GM12878 (cell line): ENCODE measurements at regions not wholly inside any gene's neighbourhood (a gene's known extent, or its start where the extent isn't known, plus 50 kb on each side); places are given as distances from the start of the nearest gene placed in this dataset.

ENCODE experiments used
- ATAC-seq: fragments of 200-7000 bp; cut with Tn5 transposase; 3 replicates; pipeline ENCODE4 v1.9.1; 2020; ENCODE audit warnings: mild to moderate bottlenecking, moderate library complexity
- BruUV-seq: library from RNA; stranded (reverse); fragments of 400-500 nt; replicated peaks from 2 replicates; lab custom pipeline; 2021; lab: Mats Ljungman, UMichigan
- CTCF ChIA-PET: fragments of 300-600 bp; sonication (Branson Sonifier 250); formaldehyde crosslinking; extraction: SDS; loops from one replicate; lab custom pipeline; 2021; ENCODE audit warnings: inconsistent platforms; lab: Yijun Ruan, JAX
- POLR2A ChIA-PET: fragments of 350-600 bp; formaldehyde crosslinking; extraction: SDS; loops from one replicate; lab custom pipeline; 2021; ENCODE audit warnings: inconsistent platforms; lab: Charles Lee
- RAD21 ChIA-PET: fragments of 300-600 bp; sonication (Branson Sonifier 250); formaldehyde crosslinking; loops from one replicate; lab custom pipeline; 2023; ENCODE audit warnings: antibody characterized with exemption; ENCODE audit not compliant: unreplicated experiment; lab: Charles Lee
- SMC1A ChIA-PET: fragments of 300-600 bp; sonication (Branson Sonifier 250); formaldehyde crosslinking; loops from one replicate; lab custom pipeline; 2023; ENCODE audit not compliant: unreplicated experiment, uncharacterized antibody; lab: Charles Lee
- DNase-seq: peaks from one replicate; pipeline ENCODE4 v3.0.0-alpha.2; 2011; ENCODE audit warnings: low read depth, low spot score
- FAIRE-seq: peaks from 3 replicates; lab custom pipeline; 2011; peaks lifted over from hg19 to GRCh38; lab: Jason Lieb, UNC
- H2AFZ ChIP-seq: 2 replicates; pipeline ENCODE4 v1.6.0; 2011; ENCODE audit warnings: low read depth, low read length, control low read depth; ENCODE audit not compliant: control insufficient read depth
- H3K27ac ChIP-seq: 2 replicates; pipeline ENCODE4 v1.5.1; 2011; ENCODE audit warnings: control low read depth; ENCODE audit not compliant: control insufficient read depth, insufficient read depth
- H3K27me3 ChIP-seq, 2 experiments: replicated peaks in 1 of 2; 2 replicates each; pipeline versions ENCODE4 v1.6.0 to v1.6.1; 2011; ENCODE audit warnings: low read length in 1 of 2; ENCODE audit not compliant: control insufficient read depth in 2 of 2, insufficient read depth in 2 of 2
- H3K36me3 ChIP-seq, 2 experiments: 2 replicates each; pipeline ENCODE4 v1.5.1; 2011; ENCODE audit warnings: low read length in 1 of 2; ENCODE audit not compliant: control insufficient read depth in 2 of 2, insufficient read depth in 2 of 2
- H3K4me1 ChIP-seq: 2 replicates; pipeline ENCODE4 v1.6.1; 2011; ENCODE audit warnings: mild to moderate bottlenecking, low read length, moderate library complexity, mixed read lengths; ENCODE audit not compliant: control insufficient read depth, insufficient read depth
- H3K4me2 ChIP-seq: 2 replicates; pipeline ENCODE4 v1.6.0; 2011; ENCODE audit warnings: control low read depth; ENCODE audit not compliant: control insufficient read depth, insufficient read depth
- H3K4me3 ChIP-seq: fragments of 200-600 bp; sonication (generic); 2 replicates; pipeline ENCODE4 v1.5.1; 2016
- H3K79me2 ChIP-seq: 2 replicates; pipeline ENCODE4 v1.6.0; 2011; ENCODE audit warnings: low read length; ENCODE audit not compliant: control insufficient read depth, insufficient read depth
- H3K9ac ChIP-seq: 2 replicates; pipeline ENCODE4 v1.8.0; 2011; ENCODE audit warnings: low read length, control low read depth, mixed read lengths; ENCODE audit not compliant: control insufficient read depth, insufficient read depth
- H3K9me3 ChIP-seq: replicated peaks from 3 replicates; pipeline ENCODE4 v1.5.1; 2011; ENCODE audit warnings: mild to moderate bottlenecking, low read length; ENCODE audit not compliant: control insufficient read depth, insufficient read depth
- H4K20me1 ChIP-seq: 2 replicates; pipeline ENCODE4 v1.6.0; 2011; ENCODE audit not compliant: control insufficient read depth, insufficient read depth
- CBFB ChIP-seq: IDR thresholded peaks from 2 replicates; pipeline ENCODE4 v1.6.1; 2016; ENCODE audit warnings: antibody characterized with exemption, low read depth
- CBX3 ChIP-seq: fragments of 200-600 bp; sonication (generic); IDR thresholded peaks from 2 replicates; pipeline ENCODE4 v1.6.1; 2016; ENCODE audit warnings: low read depth, borderline replicate concordance
- CTCF ChIP-seq, 3 experiments: IDR thresholded peaks in 2 of 3; conservative IDR thresholded peaks in 1 of 3; 2 replicates each; pipeline ENCODE4 v1.5.1; 2011; ENCODE audit warnings: low read depth in 3 of 3, low read length in 3 of 3, mild to moderate bottlenecking in 3 of 3, control low read depth in 2 of 3, moderate library complexity in 2 of 3, inconsistent platforms in 1 of 3, mixed read lengths in 1 of 3; ENCODE audit not compliant: control insufficient read depth in 2 of 3, insufficient read depth in 1 of 3; ENCODE audit errors: extremely low read depth in 1 of 3
- E2F8 ChIP-seq: fragments of 450-650 bp; IDR thresholded peaks from 2 replicates; pipeline ENCODE4 v1.6.1; 2018; ENCODE audit warnings: mild to moderate bottlenecking, low read depth, moderate library complexity; ENCODE audit not compliant: partially characterized antibody
- ESRRA ChIP-seq: IDR thresholded peaks from 2 replicates; pipeline ENCODE4 v1.6.1; 2012; ENCODE audit warnings: mild to moderate bottlenecking, low read length, improper control_type of control experiment
- LARP7 ChIP-seq: fragments of 450-650 bp; IDR thresholded peaks from 2 replicates; pipeline ENCODE4 v1.6.1; 2017; ENCODE audit warnings: mild to moderate bottlenecking
- PBX3 ChIP-seq: IDR thresholded peaks from 2 replicates; pipeline ENCODE4 v1.6.1; 2011; ENCODE audit warnings: mild to moderate bottlenecking, low read depth, low read length, moderate library complexity; ENCODE audit not compliant: insufficient replicate concordance
- SMAD1 ChIP-seq: fragments of 450-650 bp; IDR thresholded peaks from 2 replicates; pipeline ENCODE4 v1.6.1; 2018; ENCODE audit warnings: mild to moderate bottlenecking, low read depth; ENCODE audit not compliant: partially characterized antibody
- STAT1 ChIP-seq: fragments of 450-650 bp; conservative IDR thresholded peaks from 2 replicates; pipeline ENCODE4 v1.6.1; 2014; ENCODE audit warnings: antibody characterized with exemption, mild to moderate bottlenecking
- SUPT20H ChIP-seq: IDR thresholded peaks from 2 replicates; pipeline ENCODE4 v1.6.1; 2011; ENCODE audit warnings: low read depth, mild to moderate bottlenecking, low read length, moderate library complexity, borderline replicate concordance; ENCODE audit not compliant: control insufficient read depth
- ZBTB4 ChIP-seq: fragments of 450-650 bp; formaldehyde crosslinking; IDR thresholded peaks from 2 replicates; pipeline ENCODE4 v1.4.0; 2022; ENCODE audit warnings: mild to moderate bottlenecking, moderate library complexity
- ZNF217 ChIP-seq: fragments of 450-650 bp; IDR thresholded peaks from 2 replicates; pipeline ENCODE4 v1.6.1; 2017; ENCODE audit warnings: antibody characterized with exemption, mild to moderate bottlenecking
- ZNF24 ChIP-seq: fragments of 450-650 bp; IDR thresholded peaks from 2 replicates; pipeline ENCODE4 v1.6.1; 2017; ENCODE audit warnings: antibody characterized with exemption, mild to moderate bottlenecking
- ZNF274 ChIP-seq: IDR thresholded peaks from one replicate; pipeline ENCODE4 v1.8.0; 2011; ENCODE audit not compliant: insufficient read length, insufficient read depth
- ZSCAN29 ChIP-seq: fragments of 450-650 bp; IDR thresholded peaks from 2 replicates; pipeline ENCODE4 v1.6.1; 2017; ENCODE audit warnings: mild to moderate bottlenecking, moderate library complexity
- ZZZ3 ChIP-seq: IDR thresholded peaks from 2 replicates; pipeline ENCODE4 v1.6.1; 2011; ENCODE audit warnings: low read depth; ENCODE audit not compliant: control insufficient read depth, insufficient read length
- WGBS: methylation state at CpG from one replicate; pipeline ENCODE4 v1.1.6; 2016; ENCODE audit warnings: low lambda C conversion rate; ENCODE audit not compliant: insufficient replicate concordance, insufficient coverage; ENCODE audit errors: missing lambda C conversion rate; 5-methylcytosine and 5-hydroxymethylcytosine counted together
- in situ Hi-C: fragments of 300-500 bp; cut with MboI; formaldehyde crosslinking; loops from 9 replicates; pipeline ENCODE4 v1.14.3; 2018; ENCODE audit warnings: mixed read lengths
- intact Hi-C: fragments of 100-400 bp; cut with micrococcal nuclease; formaldehyde crosslinking; loops from one replicate; pipeline ENCODE4 v1.14.2; 2022; ENCODE audit not compliant: unreplicated experiment

- TF ChIP-seq PBX3 (no peak), ZZZ3 (no peak), ZNF274 (no peak), CTCF (IDR thresholded peaks at IDR 0.05 in 2 of 3, conservative IDR thresholded peaks at IDR 0.05 in 1 of 3; ENCODE audit: control insufficient read depth in 2 of 3, extremely low read depth in 1 of 3, insufficient read depth in 1 of 3, low read depth in 3 of 3, low read length in 3 of 3) (no peak), ZSCAN29 (no peak), LARP7 (no peak), ESRRA (no peak), SUPT20H (no peak)
These were observed 217.2 kb upstream of the ARSJ start (continued) for GRCh38 chr4:114196606-114197005.

GRCh38 chr4:114200026-114200425 is 220.6 kb upstream of the ARSJ start:
- intact Hi-C loops (no loop called here), in situ Hi-C loops (no loop called here)
- Histone ChIP-seq H3K79me2 (no peaks in the 10 kb centered on the region), H3K4me2 (no peak overlapping the region), H3K9ac (no peak overlapping the region), H3K4me1 (no peaks in the 10 kb centered on the region), H2AFZ (no peak overlapping the region), H3K27me3 (no peaks in the 10 kb centered on the region), H3K4me3 (no peak overlapping the region), H3K36me3 (no peaks in the 10 kb centered on the region), H3K27ac (no peak overlapping the region), H4K20me1 (no peaks in the 10 kb centered on the region), H3K9me3 (no peaks in the 10 kb centered on the region)
- ChIA-PET SMC1A (no interaction called here), POLR2A (no interaction called here), CTCF (interaction anchor here (0.6 kb wide), 1 partner anchor 742 kb away, joined by 4 read pairs; no protein-coding TSS in a partner anchor), RAD21 (no interaction called here)
- no TSS peak for BruUV-seq
- WGBS, result 0% methylated on average over 3 of the region's 3 CpGs
- DNase-seq (no peak), FAIRE-seq (no peak), ATAC-seq (no peak)
- TF ChIP-seq STAT1, result no peak
- no peak for TF ChIP-seq CBX3
- TF ChIP-seq ZNF217, result no peak
- no peak for TF ChIP-seq SMAD1
- no peak for TF ChIP-seq E2F8
- no peak for TF ChIP-seq ZBTB4 (CRISPR knock-in tag)
- TF ChIP-seq ZNF24, result no peak
- no peak for TF ChIP-seq CBFB
